Esophagus muscularis mucosa (tissue), 4 donors: ENCODE measurements at regions not wholly inside any gene's neighbourhood (a gene's known extent, or its start where the extent isn't known, plus 50 kb on each side); places are given as distances from the start of the nearest gene placed in this dataset.

Source experiments
- EP300 ChIP-seq: sonication (generic); formaldehyde crosslinking; IDR thresholded peaks from one replicate; pipeline ENCODE4 v1.6.1; 2017; ENCODE audit warnings: antibody characterized with exemption
- POLR2A ChIP-seq: fragments of 450-650 bp; IDR thresholded peaks from one replicate; pipeline ENCODE4 v1.6.1; 2017; ENCODE audit warnings: antibody characterized with exemption, moderate library complexity, mild to moderate bottlenecking, low read depth
- TF ChIP-seq, protein P1 (sequence below), 3 experiments: fragments of 200-600 bp in 2 of 3; fragments of 450-650 bp in 1 of 3; sonication (generic) in 2 of 3; IDR thresholded peaks; one replicate each; pipeline ENCODE4 v1.5.1; 2017 to 2019; ENCODE audit warnings: antibody characterized with exemption in 3 of 3, mild to moderate bottlenecking in 2 of 3, moderate library complexity in 1 of 3

DNA sequence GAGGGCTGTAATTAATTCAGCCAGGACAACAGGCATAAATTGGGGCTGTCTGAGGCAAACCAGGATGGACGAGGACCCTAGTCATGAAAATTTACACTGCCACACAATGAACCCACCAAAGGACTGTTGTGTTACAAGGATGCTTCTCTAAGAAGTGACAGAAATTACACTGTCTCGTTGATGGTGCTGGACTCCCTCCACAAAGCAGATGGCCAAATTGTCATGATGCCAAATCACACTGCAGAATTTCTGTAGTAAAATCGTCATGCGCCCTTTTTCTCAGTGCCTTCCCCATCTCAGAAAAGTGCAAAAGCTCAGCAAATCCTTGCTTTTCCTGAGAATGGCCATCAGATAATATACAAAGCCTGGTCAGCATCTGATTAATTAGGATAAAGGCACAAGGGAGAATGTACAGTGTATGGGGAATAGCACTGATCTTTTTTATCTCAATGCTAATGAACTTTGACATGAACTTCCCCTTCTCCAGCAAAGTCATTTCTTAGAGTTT, 545.8 kb downstream of the CSNK1G3 start:
- TF ChIP-seq, protein P1, sequence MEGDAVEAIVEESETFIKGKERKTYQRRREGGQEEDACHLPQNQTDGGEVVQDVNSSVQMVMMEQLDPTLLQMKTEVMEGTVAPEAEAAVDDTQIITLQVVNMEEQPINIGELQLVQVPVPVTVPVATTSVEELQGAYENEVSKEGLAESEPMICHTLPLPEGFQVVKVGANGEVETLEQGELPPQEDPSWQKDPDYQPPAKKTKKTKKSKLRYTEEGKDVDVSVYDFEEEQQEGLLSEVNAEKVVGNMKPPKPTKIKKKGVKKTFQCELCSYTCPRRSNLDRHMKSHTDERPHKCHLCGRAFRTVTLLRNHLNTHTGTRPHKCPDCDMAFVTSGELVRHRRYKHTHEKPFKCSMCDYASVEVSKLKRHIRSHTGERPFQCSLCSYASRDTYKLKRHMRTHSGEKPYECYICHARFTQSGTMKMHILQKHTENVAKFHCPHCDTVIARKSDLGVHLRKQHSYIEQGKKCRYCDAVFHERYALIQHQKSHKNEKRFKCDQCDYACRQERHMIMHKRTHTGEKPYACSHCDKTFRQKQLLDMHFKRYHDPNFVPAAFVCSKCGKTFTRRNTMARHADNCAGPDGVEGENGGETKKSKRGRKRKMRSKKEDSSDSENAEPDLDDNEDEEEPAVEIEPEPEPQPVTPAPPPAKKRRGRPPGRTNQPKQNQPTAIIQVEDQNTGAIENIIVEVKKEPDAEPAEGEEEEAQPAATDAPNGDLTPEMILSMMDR (IDR thresholded peaks at IDR 0.05): no peak
- TF ChIP-seq POLR2A (no peak), EP300 (no peak)
